ENCODE measurements at regions not wholly inside any gene's neighbourhood (a gene's known extent, or its start where the extent isn't known, plus 50 kb on each side); places are given as distances from the start of the nearest gene placed in this dataset.

GRCh38 chr18:73456643-73457042 lies 588.9 kb upstream of the NETO1 start:
- H3K27me3 ChIP-seq (ENCODE audit: control insufficient read depth in 2 of 2, insufficient read depth in 2 of 2, low read length in 2 of 2): no peaks in the 10 kb centered on the region
- no peaks in the 10 kb centered on the region for H3K4me1 Mint-ChIP-seq
- no peak overlapping the region for H3K27ac Mint-ChIP-seq
- H3K4me3 ChIP-seq (replicated peaks in 1 of 3; ENCODE audit: low read depth in 2 of 3, low read length in 3 of 3): no peak overlapping the region
- no peaks in the 10 kb centered on the region for H3K27me3 Mint-ChIP-seq (ENCODE audit: low read depth in 3 of 3)
- H3K9me3 Mint-ChIP-seq: peaks cover 0 to 6% (median 3%) of the 10 kb centered on the region in 7 donors
- H3K36me3 ChIP-seq (replicated peaks in 1 of 2; ENCODE audit: control insufficient read depth in 1 of 2, insufficient read depth in 2 of 2, low read length in 2 of 2): no peaks in the 10 kb centered on the region
- DNase-seq: no peak
- no peaks in the 10 kb centered on the region for H3K36me3 Mint-ChIP-seq
- no peaks in the 10 kb centered on the region for H3K4me1 ChIP-seq (ENCODE audit: control insufficient read depth in 1 of 2, insufficient read depth in 2 of 2, low read length in 2 of 2)
- no peak overlapping the region for H3K27ac ChIP-seq (ENCODE audit: low read depth in 1 of 2, low read length in 2 of 2)
- no CpG with 5 or more reads among the region's 3 CpGs for WGBS (ENCODE audit: insufficient coverage)
- TF ChIP-seq CTCF (IDR thresholded peaks at IDR 0.05): no peak
- no peak overlapping the region for H3K9ac ChIP-seq (ENCODE audit: insufficient read depth, low read length, poor library complexity, severe bottlenecking)
- intact Hi-C loops (cut with micrococcal nuclease): no loop called here
- no peaks in the 10 kb centered on the region for H3K79me2 ChIP-seq (ENCODE audit: insufficient read depth, low read length)
- no peak overlapping the region for H2AFZ ChIP-seq (ENCODE audit: insufficient read depth, low read depth, low read length, poor library complexity, severe bottlenecking)
- H4K20me1 ChIP-seq (ENCODE audit: insufficient read depth, low read length): no peaks in the 10 kb centered on the region
- no peaks in the 10 kb centered on the region for H3K9me3 ChIP-seq (replicated peaks in 1 of 2; ENCODE audit: control insufficient read depth in 1 of 2, insufficient read depth in 1 of 2, low read length in 2 of 2)
- H3K4me3 Mint-ChIP-seq: no peak overlapping the region
- H3K4me2 ChIP-seq (replicated peaks; ENCODE audit: extremely low read depth, low read length, poor library complexity, severe bottlenecking): no peak overlapping the region

GRCh38 chr18:73452866-73453265 lies 585.1 kb upstream of the NETO1 start:
- DNase-seq: no peak
- no peaks in the 10 kb centered on the region for H3K36me3 Mint-ChIP-seq
- intact Hi-C loops (cut with micrococcal nuclease): no loop called here
- peaks cover 0 to 6% (median 3%) of the 10 kb centered on the region in 7 donors for H3K9me3 Mint-ChIP-seq
- H3K27me3 ChIP-seq (ENCODE audit: control insufficient read depth in 2 of 2, insufficient read depth in 2 of 2, low read length in 2 of 2): no peaks in the 10 kb centered on the region
- H3K4me3 ChIP-seq (replicated peaks in 1 of 3; ENCODE audit: low read depth in 2 of 3, low read length in 3 of 3): no peak overlapping the region
- H3K27ac Mint-ChIP-seq: no peak overlapping the region
- no peak for TF ChIP-seq CTCF (IDR thresholded peaks at IDR 0.05)
- no peak overlapping the region for H3K27ac ChIP-seq (ENCODE audit: low read depth in 1 of 2, low read length in 2 of 2)
- H3K9me3 ChIP-seq (replicated peaks in 1 of 2; ENCODE audit: control insufficient read depth in 1 of 2, insufficient read depth in 1 of 2, low read length in 2 of 2): no peaks in the 10 kb centered on the region
- H3K4me3 Mint-ChIP-seq: no peak overlapping the region
- H2AFZ ChIP-seq (ENCODE audit: insufficient read depth, low read depth, low read length, poor library complexity, severe bottlenecking): no peak overlapping the region
- no peak overlapping the region for H3K4me2 ChIP-seq (replicated peaks; ENCODE audit: extremely low read depth, low read length, poor library complexity, severe bottlenecking)
- no CpG with 5 or more reads among the region's 1 CpG for WGBS (ENCODE audit: insufficient coverage)
- H3K27me3 Mint-ChIP-seq (ENCODE audit: low read depth in 3 of 3): no peaks in the 10 kb centered on the region
- no peaks in the 10 kb centered on the region for H3K79me2 ChIP-seq (ENCODE audit: insufficient read depth, low read length)
- H3K9ac ChIP-seq (ENCODE audit: insufficient read depth, low read length, poor library complexity, severe bottlenecking): no peak overlapping the region
- no peaks in the 10 kb centered on the region for H3K36me3 ChIP-seq (replicated peaks in 1 of 2; ENCODE audit: control insufficient read depth in 1 of 2, insufficient read depth in 2 of 2, low read length in 2 of 2)
- H3K4me1 ChIP-seq (ENCODE audit: control insufficient read depth in 1 of 2, insufficient read depth in 2 of 2, low read length in 2 of 2): no peaks in the 10 kb centered on the region
- H3K4me1 Mint-ChIP-seq: no peaks in the 10 kb centered on the region
- no peaks in the 10 kb centered on the region for H4K20me1 ChIP-seq (ENCODE audit: insufficient read depth, low read length)

Data from CD14-positive monocyte (primary cell).